A549 (cell line): ENCODE measurements at regions not wholly inside any gene's neighbourhood (a gene's known extent, or its start where the extent isn't known, plus 50 kb on each side); places are given as distances from the start of the nearest gene placed in this dataset.

Experiments used
- MAZ ChIP-seq: fragments of 150-350 bp; IDR thresholded peaks from 2 replicates; pipeline ENCODE4 v1.6.1; 2014; ENCODE audit warnings: antibody characterized with exemption, low read depth, low read length, borderline replicate concordance
- POLR2A ChIP-seq: IDR thresholded peaks from 2 replicates; pipeline ENCODE4 v1.6.1; 2012; ENCODE audit warnings: mild to moderate bottlenecking, low read length
- TF ChIP-seq, protein P1 (sequence below): fragments of >200 bp; sonication (Bioruptor Twin); formaldehyde crosslinking; IDR thresholded peaks from 3 replicates; pipeline ENCODE4 v1.5.1; 2016

DNA sequence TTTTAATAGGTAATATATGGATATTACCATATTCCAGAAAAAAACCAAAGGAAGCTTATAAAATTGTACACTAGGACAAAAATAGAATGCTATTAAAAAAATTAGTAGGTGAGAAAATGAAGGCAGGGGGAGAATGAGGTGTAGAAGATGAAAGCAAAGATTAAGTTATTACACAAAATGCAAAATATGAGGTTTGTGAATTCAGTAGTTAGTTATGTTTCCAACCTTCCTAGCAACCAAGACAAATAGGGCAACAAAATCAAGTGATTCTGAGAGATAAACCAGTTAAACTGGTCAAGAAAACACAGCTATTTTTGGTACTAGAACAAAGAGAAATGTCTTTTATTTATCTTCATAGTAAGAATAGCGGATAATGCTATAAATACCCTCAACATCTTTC is 300.0 kb upstream of the RASGEF1B start:
- TF ChIP-seq POLR2A = no peak
- no peak for TF ChIP-seq MAZ
- TF ChIP-seq, protein P1, sequence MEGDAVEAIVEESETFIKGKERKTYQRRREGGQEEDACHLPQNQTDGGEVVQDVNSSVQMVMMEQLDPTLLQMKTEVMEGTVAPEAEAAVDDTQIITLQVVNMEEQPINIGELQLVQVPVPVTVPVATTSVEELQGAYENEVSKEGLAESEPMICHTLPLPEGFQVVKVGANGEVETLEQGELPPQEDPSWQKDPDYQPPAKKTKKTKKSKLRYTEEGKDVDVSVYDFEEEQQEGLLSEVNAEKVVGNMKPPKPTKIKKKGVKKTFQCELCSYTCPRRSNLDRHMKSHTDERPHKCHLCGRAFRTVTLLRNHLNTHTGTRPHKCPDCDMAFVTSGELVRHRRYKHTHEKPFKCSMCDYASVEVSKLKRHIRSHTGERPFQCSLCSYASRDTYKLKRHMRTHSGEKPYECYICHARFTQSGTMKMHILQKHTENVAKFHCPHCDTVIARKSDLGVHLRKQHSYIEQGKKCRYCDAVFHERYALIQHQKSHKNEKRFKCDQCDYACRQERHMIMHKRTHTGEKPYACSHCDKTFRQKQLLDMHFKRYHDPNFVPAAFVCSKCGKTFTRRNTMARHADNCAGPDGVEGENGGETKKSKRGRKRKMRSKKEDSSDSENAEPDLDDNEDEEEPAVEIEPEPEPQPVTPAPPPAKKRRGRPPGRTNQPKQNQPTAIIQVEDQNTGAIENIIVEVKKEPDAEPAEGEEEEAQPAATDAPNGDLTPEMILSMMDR = no peak
